Muscle of back (tissue), 3 donors: ENCODE measurements at regions not wholly inside any gene's neighbourhood (a gene's known extent, or its start where the extent isn't known, plus 50 kb on each side); places are given as distances from the start of the nearest gene placed in this dataset.
"Not testable (repeated sequence)": the region's sequence is repeated elsewhere in the genome, so short reads cannot be mapped to it uniquely, and the experiment has no call there.

ENCODE experiments used
- DNase-seq, 3 donors: peaks; one replicate each; pipeline versions ENCODE4 v3.0.0 to v3.0.0-alpha.2; 2013

- no peak for DNase-seq
Observed at GRCh38 chr2:226169751-226170581, 629.7 kb downstream of the IRS1 start.

GRCh38 chr2:226168496-226169160, 631.0 kb downstream of the IRS1 start:
- DNase-seq, result no peak

- DNase-seq, result no peak
Observed at GRCh38 chr2:226164512-226164911, 635.1 kb downstream of the IRS1 start.

DNA sequence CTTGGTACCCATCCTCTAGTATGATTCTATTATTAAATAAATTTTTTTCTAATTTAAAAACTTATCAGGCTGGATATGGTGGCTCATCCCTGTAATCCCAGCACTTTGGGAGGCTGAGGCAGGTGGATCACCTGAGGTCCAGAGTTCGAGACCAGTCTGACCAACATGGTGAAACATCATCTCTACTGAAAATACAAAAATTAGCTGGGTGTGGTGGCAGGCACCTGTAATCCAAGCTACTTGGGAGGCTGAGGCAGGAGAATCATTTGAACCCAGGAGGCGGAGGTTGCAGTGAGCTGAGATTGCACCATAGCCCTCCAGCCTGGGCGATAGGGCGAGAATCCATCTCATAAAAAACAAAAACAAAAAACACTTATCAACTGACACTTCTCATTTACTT, 639.0 kb downstream of the IRS1 start:
- not testable (repeated sequence) for DNase-seq

GRCh38 chr2:226159875-226160479, 639.6 kb downstream of the IRS1 start:
- no peak for DNase-seq

DNA sequence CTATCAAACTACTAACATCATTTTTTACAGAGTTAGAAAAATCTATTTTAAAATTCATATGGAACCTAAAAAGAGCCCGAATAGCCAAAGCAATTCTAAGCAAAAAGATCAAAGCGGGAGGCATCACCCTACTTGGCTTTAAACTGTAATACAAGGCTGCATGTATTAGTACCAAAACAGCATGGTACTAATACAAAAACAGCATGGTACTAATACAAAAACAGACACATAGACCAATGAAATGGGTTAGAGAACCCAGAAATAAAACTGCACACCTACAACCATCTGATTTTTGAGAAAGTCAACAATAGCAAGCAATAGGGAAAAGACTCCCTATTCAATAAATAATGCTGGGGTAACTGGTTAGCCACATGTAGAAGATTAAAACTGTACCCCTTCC, 640.7 kb downstream of the IRS1 start:
- DNase-seq, result no peak

DNA sequence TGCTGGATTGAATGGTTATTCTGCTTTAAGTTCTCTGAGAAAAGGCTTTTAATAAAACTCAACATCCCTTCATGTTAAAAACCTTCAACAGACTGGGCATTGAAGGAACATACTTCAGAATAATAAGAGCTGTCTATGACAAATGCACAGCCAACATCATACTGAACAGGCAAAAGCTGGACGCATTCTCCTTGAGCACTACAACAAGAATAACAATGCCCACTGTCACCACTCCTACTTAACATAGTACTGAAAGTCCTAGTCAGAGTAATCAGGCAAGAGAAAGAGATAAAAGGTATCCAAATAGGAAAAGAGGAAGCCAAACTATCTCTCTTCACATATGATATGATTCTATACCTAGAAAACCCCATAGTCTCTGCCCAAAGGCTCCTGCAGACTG, 641.4 kb downstream of the IRS1 start:
- DNase-seq, result no peak

- no peak for DNase-seq
Observed at GRCh38 chr2:226155093-226155875, 644.3 kb downstream of the IRS1 start.

DNA sequence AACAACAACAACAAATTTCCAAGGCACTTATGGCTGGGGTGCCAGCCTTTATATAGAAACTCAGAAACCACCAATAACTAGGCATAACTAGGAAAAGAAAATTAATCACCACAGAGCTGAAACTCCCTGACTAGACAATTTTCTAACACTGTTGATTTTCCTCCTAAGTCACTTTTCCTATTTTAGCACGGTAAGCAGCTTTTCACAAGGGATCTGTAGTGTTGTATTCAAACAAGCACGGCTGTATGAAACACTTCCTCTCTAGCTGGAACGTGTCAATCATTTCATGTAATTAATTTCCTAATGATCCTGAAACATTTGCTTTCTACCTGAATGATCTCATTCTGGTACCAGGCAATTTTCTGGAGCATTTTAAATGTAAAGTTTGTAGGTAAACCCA, 645.0 kb downstream of the IRS1 start:
- DNase-seq, result no peak

DNA sequence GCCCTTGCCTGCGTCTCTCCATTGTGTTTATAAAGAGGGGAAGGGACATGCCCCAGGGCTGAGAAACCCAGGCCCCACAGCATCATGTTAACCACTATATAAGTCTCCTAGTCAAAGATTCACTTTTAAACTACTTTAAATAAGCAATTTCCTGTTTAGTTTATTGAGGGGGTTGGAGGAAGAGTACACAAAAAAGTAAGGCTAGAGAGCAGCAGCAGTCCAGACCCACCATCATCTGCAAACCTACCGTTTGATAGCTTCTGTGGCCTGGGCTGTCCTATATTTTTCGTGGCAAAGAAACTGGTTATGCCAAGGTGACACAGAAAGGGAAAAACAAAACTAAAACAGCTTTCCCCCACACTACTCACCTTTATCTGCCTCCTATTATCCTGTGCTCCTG, 646.1 kb downstream of the IRS1 start:
- DNase-seq, result no peak

DNA sequence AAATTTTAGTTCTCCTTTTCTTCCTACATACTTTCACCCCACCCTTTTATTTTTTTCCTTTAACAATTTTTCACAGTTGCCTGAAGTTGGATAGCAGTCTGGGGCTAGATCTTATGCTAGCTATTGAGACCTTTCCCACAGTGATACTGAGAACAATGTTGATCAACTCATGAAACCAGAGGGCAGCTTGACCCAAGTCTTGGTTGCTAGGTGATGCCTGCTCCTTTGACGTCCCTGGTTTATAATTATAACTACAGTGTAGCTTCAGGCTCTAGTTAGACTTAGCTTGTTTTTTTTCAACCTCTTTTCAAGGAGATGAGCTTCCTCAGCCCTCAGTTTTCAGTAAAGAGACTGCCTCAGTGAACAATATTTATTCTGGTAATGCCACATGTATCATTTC, 648.5 kb downstream of the IRS1 start:
- no peak for DNase-seq

GRCh38 chr2:226143091-226143490, 656.5 kb downstream of the IRS1 start:
- no peak for DNase-seq

DNA sequence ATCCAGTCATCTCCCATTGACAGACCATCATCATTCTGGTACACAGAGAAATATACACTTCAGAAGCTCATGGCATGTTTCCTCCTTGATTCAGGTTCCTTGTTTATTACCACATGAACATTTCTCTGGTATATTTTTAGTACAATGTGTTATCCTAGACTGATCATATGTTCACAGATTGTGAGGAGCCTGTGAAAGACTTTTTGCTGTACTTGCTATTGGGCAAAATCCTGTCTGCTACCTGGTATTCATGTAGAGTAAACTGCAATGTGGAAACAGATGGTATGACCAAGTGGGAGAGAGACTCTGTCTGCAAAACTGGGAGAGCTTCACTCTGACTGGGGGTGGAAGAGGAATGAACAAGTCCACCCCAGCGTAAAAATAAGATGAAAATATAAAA, 657.2 kb downstream of the IRS1 start:
- DNase-seq, result no peak

DNA sequence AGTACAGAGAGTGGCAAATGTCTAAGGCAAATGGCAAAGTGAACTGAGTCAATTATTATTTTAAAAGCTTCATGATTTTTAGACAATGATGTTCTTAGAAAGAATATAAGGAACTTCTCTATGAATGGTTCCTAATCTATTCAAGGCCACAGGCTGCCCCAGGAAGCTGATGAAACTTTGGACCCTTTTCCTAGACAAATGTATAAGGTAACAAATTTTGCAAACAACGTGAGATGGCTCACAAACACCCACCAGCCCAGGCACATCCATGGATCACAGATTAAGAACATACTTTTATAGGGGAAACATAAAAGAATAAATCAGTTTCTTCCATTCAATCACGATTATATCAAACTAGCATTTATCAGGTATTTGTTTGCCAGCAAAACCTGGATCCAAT, 659.0 kb downstream of the IRS1 start:
- no peak for DNase-seq

- no peak for DNase-seq
Observed at GRCh38 chr2:226139759-226140158, 659.9 kb downstream of the IRS1 start.

DNA sequence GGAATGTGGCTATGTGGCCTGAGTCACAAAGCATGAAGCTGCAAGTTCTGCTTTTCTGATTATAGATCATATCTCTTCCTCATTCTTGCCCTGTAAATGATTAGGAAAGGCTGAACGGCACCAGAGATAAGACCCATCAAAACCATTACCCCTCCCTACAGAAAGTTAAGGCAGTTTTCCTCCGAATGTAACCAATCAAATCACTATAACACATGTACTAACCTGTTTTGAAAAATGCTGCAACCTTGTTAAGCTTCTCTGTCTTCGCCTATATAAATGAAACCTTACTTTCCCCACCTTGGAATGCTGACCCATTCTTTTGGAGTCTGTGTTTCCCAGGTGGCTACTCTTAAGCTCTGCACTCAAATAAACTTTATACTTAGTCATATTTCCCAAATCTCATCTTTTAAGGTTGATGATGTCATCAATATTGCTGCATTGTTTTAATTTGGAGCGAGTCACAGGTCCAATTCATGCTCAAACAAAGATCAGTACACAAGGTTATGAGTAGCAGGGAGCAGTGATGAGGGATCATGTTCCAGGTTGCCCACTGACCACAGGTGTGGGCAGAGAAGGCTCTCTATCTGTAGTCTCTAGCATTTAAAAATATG, 662.3 kb downstream of the IRS1 start:
- DNase-seq, result no peak

GRCh38 chr2:226136739-226137138, 662.9 kb downstream of the IRS1 start:
- DNase-seq, result no peak

GRCh38 chr2:226135861-226136548, 663.6 kb downstream of the IRS1 start:
- no peak for DNase-seq

- DNase-seq, result no peak
Observed at GRCh38 chr2:226132323-226133215, 667.1 kb downstream of the IRS1 start.

DNA sequence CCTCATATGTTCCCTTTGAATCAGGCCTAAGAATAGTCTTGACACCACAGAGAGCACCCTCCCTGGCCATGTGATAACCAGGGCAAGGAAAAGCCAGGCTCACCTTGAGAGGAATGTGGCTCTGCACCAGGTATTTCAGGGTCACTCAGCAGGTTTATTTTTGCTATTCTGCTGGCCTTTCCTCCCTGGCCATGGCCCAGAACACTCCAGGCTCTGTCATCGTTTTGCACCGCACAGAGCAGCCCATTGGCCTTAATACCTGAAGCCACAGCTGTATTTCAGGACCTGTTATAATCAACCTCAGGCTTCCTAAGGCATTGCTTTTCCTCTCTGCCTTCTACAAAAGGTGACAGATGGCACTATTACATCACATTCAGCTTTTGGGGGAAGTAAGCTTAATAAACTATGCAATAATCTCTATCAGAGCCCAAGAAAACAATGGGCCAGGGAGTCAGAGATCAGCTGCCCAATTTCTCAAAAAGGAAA, 668.3 kb downstream of the IRS1 start:
- no peak for DNase-seq
